ENCODE measurements at regions not wholly inside any gene's neighbourhood (a gene's known extent, or its start where the extent isn't known, plus 50 kb on each side); places are given as distances from the start of the nearest gene placed in this dataset.

- Histone ChIP-seq H3K36me3 (replicated peaks in 1 of 2; ENCODE audit: control insufficient read depth in 2 of 2, insufficient read depth in 2 of 2, low read length in 2 of 2) (no peaks in the 10 kb centered on the region), H3K9me3 (replicated peaks in 1 of 2; ENCODE audit: control insufficient read depth in 2 of 2, insufficient read depth in 1 of 2, low read depth in 1 of 2, low read length in 2 of 2) (peaks cover 0 to 3% of the 10 kb centered on the region in 2 donors), H3K18ac (ENCODE audit: low read length) (no peak overlapping the region), H3K4ac (ENCODE audit: low read length) (no peak overlapping the region), H3K79me1 (ENCODE audit: low read depth, low read length) (no peaks in the 10 kb centered on the region), H2BK120ac (ENCODE audit: low read depth, low read length) (no peak overlapping the region), H2AFZ (ENCODE audit: low read length) (no peak overlapping the region), H2BK5ac (ENCODE audit: low read length) (no peak overlapping the region), H2AK5ac (ENCODE audit: low read depth, low read length) (no peak overlapping the region), H3K27ac (replicated peaks; ENCODE audit: low read length) (no peak overlapping the region), H3K14ac (ENCODE audit: low read length) (no peak overlapping the region), H4K8ac (ENCODE audit: low read depth, low read length) (no peak overlapping the region), H3K4me3 (ENCODE audit: low read length in 2 of 2) (no peak overlapping the region), H3K4me2 (ENCODE audit: insufficient read depth, low read length, poor library complexity, severe bottlenecking) (no peak overlapping the region), H3K23ac (ENCODE audit: low read depth, low read length, poor library complexity) (no peak overlapping the region), H2BK12ac (ENCODE audit: low read length) (no peak overlapping the region), H3K27me3 (ENCODE audit: control insufficient read depth in 3 of 3, insufficient read depth in 3 of 3, low read depth in 1 of 3, low read length in 3 of 3) (peaks cover 0 to 14% (median 0%) of the 10 kb centered on the region in 3 experiments), H3K4me1 (ENCODE audit: control insufficient read depth in 2 of 2, insufficient read depth in 1 of 2, low read depth in 1 of 2, low read length in 2 of 2) (peaks cover 2 to 15% of the 10 kb centered on the region in 2 donors), H2BK15ac (ENCODE audit: low read length) (no peak overlapping the region), H3K9ac (ENCODE audit: low read depth, low read length, poor library complexity) (no peak overlapping the region), H4K91ac (ENCODE audit: low read depth, low read length, poor library complexity) (no peak overlapping the region)
- no CpG with 5 or more reads among the region's 24 CpGs for WGBS, 2 donors (ENCODE audit: extremely low coverage in 2 of 2, insufficient read length in 2 of 2, insufficient replicate concordance in 1 of 2)
- DNase-seq (ENCODE audit: low spot score), result no peak
Measured at GRCh38 chr18:75156139-75156750, 52.7 kb downstream of the PTGR3 start.

- no CpG with 5 or more reads among the region's 19 CpGs for WGBS, 2 donors (ENCODE audit: extremely low coverage in 2 of 2, insufficient read length in 2 of 2, insufficient replicate concordance in 1 of 2)
- Histone ChIP-seq H3K4me3 (ENCODE audit: low read length in 2 of 2) (peak overlapping the region in 1 of 2 donors; percentile 9), H3K23ac (ENCODE audit: low read depth, low read length, poor library complexity) (no peak overlapping the region), H3K9ac (ENCODE audit: low read depth, low read length, poor library complexity) (no peak overlapping the region), H3K36me3 (replicated peaks in 1 of 2; ENCODE audit: control insufficient read depth in 2 of 2, insufficient read depth in 2 of 2, low read length in 2 of 2) (no peaks in the 10 kb centered on the region), H3K27me3 (ENCODE audit: control insufficient read depth in 3 of 3, insufficient read depth in 3 of 3, low read depth in 1 of 3, low read length in 3 of 3) (peaks cover 0 to 4% (median 0%) of the 10 kb centered on the region in 3 experiments), H3K4me2 (ENCODE audit: insufficient read depth, low read length, poor library complexity, severe bottlenecking) (no peak overlapping the region), H2BK15ac (ENCODE audit: low read length) (no peak overlapping the region), H2BK5ac (ENCODE audit: low read length) (no peak overlapping the region), H2AK5ac (ENCODE audit: low read depth, low read length) (no peak overlapping the region), H2BK12ac (ENCODE audit: low read length) (no peak overlapping the region), H4K91ac (ENCODE audit: low read depth, low read length, poor library complexity) (no peak overlapping the region), H2AFZ (ENCODE audit: low read length) (no peak overlapping the region), H3K4ac (ENCODE audit: low read length) (no peak overlapping the region), H2BK120ac (ENCODE audit: low read depth, low read length) (no peak overlapping the region), H3K9me3 (replicated peaks in 1 of 2; ENCODE audit: control insufficient read depth in 2 of 2, insufficient read depth in 1 of 2, low read depth in 1 of 2, low read length in 2 of 2) (peaks cover 0 to 3% of the 10 kb centered on the region in 2 donors), H3K27ac (replicated peaks; ENCODE audit: low read length) (no peak overlapping the region), H3K79me1 (ENCODE audit: low read depth, low read length) (no peaks in the 10 kb centered on the region), H4K8ac (ENCODE audit: low read depth, low read length) (no peak overlapping the region), H3K4me1 (ENCODE audit: control insufficient read depth in 2 of 2, insufficient read depth in 1 of 2, low read depth in 1 of 2, low read length in 2 of 2) (peaks cover 0 to 10% of the 10 kb centered on the region in 2 donors), H3K18ac (ENCODE audit: low read length) (peak overlapping the region; percentile 44), H3K14ac (ENCODE audit: low read length) (no peak overlapping the region)
- DNase-seq (ENCODE audit: low spot score), result no peak
Measured at GRCh38 chr18:75154997-75155396, 53.9 kb downstream of the PTGR3 start.

GRCh38 chr18:75154259-75154658 lies 54.7 kb downstream of the PTGR3 start:
- Histone ChIP-seq H3K79me1 (ENCODE audit: low read depth, low read length) (no peaks in the 10 kb centered on the region), H3K27ac (replicated peaks; ENCODE audit: low read length) (no peak overlapping the region), H3K4me2 (ENCODE audit: insufficient read depth, low read length, poor library complexity, severe bottlenecking) (no peak overlapping the region), H4K91ac (ENCODE audit: low read depth, low read length, poor library complexity) (no peak overlapping the region), H3K14ac (ENCODE audit: low read length) (no peak overlapping the region), H4K8ac (ENCODE audit: low read depth, low read length) (no peak overlapping the region), H3K36me3 (replicated peaks in 1 of 2; ENCODE audit: control insufficient read depth in 2 of 2, insufficient read depth in 2 of 2, low read length in 2 of 2) (no peaks in the 10 kb centered on the region), H3K9ac (ENCODE audit: low read depth, low read length, poor library complexity) (no peak overlapping the region), H3K4me3 (ENCODE audit: low read length in 2 of 2) (no peak overlapping the region), H2AK5ac (ENCODE audit: low read depth, low read length) (no peak overlapping the region), H3K27me3 (ENCODE audit: control insufficient read depth in 3 of 3, insufficient read depth in 3 of 3, low read depth in 1 of 3, low read length in 3 of 3) (no peaks in the 10 kb centered on the region), H2BK120ac (ENCODE audit: low read depth, low read length) (no peak overlapping the region), H3K9me3 (replicated peaks in 1 of 2; ENCODE audit: control insufficient read depth in 2 of 2, insufficient read depth in 1 of 2, low read depth in 1 of 2, low read length in 2 of 2) (peaks cover 0 to 3% of the 10 kb centered on the region in 2 donors), H2BK15ac (ENCODE audit: low read length) (no peak overlapping the region), H3K23ac (ENCODE audit: low read depth, low read length, poor library complexity) (no peak overlapping the region), H2BK12ac (ENCODE audit: low read length) (no peak overlapping the region), H3K18ac (ENCODE audit: low read length) (no peak overlapping the region), H3K4me1 (ENCODE audit: control insufficient read depth in 2 of 2, insufficient read depth in 1 of 2, low read depth in 1 of 2, low read length in 2 of 2) (peaks cover 0 to 4% of the 10 kb centered on the region in 2 donors), H3K4ac (ENCODE audit: low read length) (no peak overlapping the region), H2AFZ (ENCODE audit: low read length) (no peak overlapping the region), H2BK5ac (ENCODE audit: low read length) (no peak overlapping the region)
- WGBS, 2 donors (ENCODE audit: extremely low coverage in 2 of 2, insufficient read length in 2 of 2, insufficient replicate concordance in 1 of 2), result no CpG with 5 or more reads among the region's 6 CpGs
- DNase-seq (ENCODE audit: low spot score), result no peak

GRCh38 chr18:75143851-75144250 lies 65.1 kb downstream of the PTGR3 start:
- no CpG with 5 or more reads among the region's 2 CpGs for WGBS, 2 donors (ENCODE audit: extremely low coverage in 2 of 2, insufficient read length in 2 of 2, insufficient replicate concordance in 1 of 2)
- no peak overlapping the region for H4K91ac ChIP-seq (ENCODE audit: low read depth, low read length, poor library complexity)
- H2AK5ac ChIP-seq (ENCODE audit: low read depth, low read length), result no peak overlapping the region
- no peak overlapping the region for H2BK12ac ChIP-seq (ENCODE audit: low read length)
- no peak overlapping the region for H2AFZ ChIP-seq (ENCODE audit: low read length)
- no peaks in the 10 kb centered on the region for H3K36me3 ChIP-seq (replicated peaks in 1 of 2; ENCODE audit: control insufficient read depth in 2 of 2, insufficient read depth in 2 of 2, low read length in 2 of 2)
- H3K4me1 ChIP-seq (ENCODE audit: control insufficient read depth in 2 of 2, insufficient read depth in 1 of 2, low read depth in 1 of 2, low read length in 2 of 2), result no peaks in the 10 kb centered on the region
- DNase-seq (ENCODE audit: low spot score), result no peak
- no peak overlapping the region for H3K14ac ChIP-seq (ENCODE audit: low read length)
- no peaks in the 10 kb centered on the region for H3K79me1 ChIP-seq (ENCODE audit: low read depth, low read length)
- no peak overlapping the region for H3K4me2 ChIP-seq (ENCODE audit: insufficient read depth, low read length, poor library complexity, severe bottlenecking)
- H2BK120ac ChIP-seq (ENCODE audit: low read depth, low read length), result no peak overlapping the region
- H4K8ac ChIP-seq (ENCODE audit: low read depth, low read length), result no peak overlapping the region
- H3K27me3 ChIP-seq (ENCODE audit: control insufficient read depth in 3 of 3, insufficient read depth in 3 of 3, low read depth in 1 of 3, low read length in 3 of 3), result no peaks in the 10 kb centered on the region
- no peak overlapping the region for H3K23ac ChIP-seq (ENCODE audit: low read depth, low read length, poor library complexity)
- no peak overlapping the region for H3K4ac ChIP-seq (ENCODE audit: low read length)
- peak overlapping the region in 1 of 2 donors; percentile 54 for H3K4me3 ChIP-seq (ENCODE audit: low read length in 2 of 2)
- H3K27ac ChIP-seq (replicated peaks; ENCODE audit: low read length), result no peak overlapping the region
- no peak overlapping the region for H3K18ac ChIP-seq (ENCODE audit: low read length)
- H2BK5ac ChIP-seq (ENCODE audit: low read length), result no peak overlapping the region
- H2BK15ac ChIP-seq (ENCODE audit: low read length), result no peak overlapping the region
- peaks cover 0 to 2% of the 10 kb centered on the region in 2 donors for H3K9me3 ChIP-seq (replicated peaks in 1 of 2; ENCODE audit: control insufficient read depth in 2 of 2, insufficient read depth in 1 of 2, low read depth in 1 of 2, low read length in 2 of 2)
- no peak overlapping the region for H3K9ac ChIP-seq (ENCODE audit: low read depth, low read length, poor library complexity)
